HK-2 (cell line): ENCODE measurements at regions not wholly inside any gene's neighbourhood (a gene's known extent, or its start where the extent isn't known, plus 50 kb on each side); places are given as distances from the start of the nearest gene placed in this dataset.
A peak's percentile ranks its signal among the peaks of the same experiment; 100 is the strongest.

Source experiments
- DNase-seq: peaks from one replicate; pipeline ENCODE4 v3.0.0-alpha.2; 2018; ENCODE audit not compliant: unreplicated experiment

DNA sequence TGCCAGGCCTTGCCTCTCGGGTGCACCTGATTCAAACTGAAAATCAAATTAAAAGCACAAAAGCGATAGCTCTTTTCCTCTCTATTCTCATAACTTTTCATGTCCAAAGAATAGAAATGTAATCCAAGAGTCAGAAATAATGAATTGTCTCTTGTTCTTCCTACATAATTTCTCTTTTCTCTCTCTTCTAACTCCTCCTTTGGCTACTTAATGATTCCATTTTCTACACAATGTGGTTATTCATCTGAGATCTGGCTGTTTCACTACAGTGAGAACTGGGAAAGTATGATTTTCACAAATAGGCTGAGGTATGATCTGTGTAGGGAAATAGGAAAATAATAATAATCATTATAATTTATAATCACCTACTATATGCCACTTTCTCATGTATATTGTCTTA, 703.5 kb downstream of the PDHA2 start:
- no peak for DNase-seq

DNA sequence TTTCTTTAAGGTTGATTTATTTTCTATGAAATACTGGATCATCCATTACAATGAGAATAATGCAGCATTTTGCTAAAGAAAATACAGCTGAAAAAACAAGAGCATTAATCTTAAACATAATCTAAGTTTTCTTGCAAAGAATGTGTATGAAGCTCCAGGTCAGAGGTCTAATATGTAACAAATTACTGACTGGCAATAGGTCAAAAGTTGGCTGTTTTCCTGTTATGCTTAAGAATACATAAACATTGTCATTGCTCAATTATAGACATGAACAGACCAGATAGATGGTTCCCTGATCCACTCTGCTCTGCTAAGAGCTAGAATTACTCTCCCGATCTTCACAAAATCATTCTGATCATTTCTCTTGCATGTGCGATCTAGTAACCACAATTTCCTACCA, 718.6 kb downstream of the PDHA2 start:
- DNase-seq = no peak

DNA sequence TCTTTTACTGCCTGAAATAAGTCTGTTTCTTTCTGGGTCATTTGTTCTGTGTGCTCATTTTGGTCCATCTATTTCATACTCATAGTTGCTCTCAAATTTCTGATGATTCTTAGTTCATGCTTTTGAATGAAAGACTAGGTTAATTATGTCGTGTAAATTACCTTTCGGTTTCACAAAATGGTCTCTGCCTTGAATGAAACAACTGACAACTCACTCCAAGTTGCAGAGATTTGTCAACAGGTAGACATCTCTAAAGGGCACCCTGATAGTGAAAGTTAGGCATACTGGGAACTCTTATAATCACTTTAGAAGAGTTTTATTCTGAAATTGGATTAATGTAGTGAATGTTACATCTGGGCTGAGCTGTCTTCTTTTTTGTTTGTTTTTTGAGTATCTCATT, 726.9 kb downstream of the PDHA2 start:
- DNase-seq = no peak

DNA sequence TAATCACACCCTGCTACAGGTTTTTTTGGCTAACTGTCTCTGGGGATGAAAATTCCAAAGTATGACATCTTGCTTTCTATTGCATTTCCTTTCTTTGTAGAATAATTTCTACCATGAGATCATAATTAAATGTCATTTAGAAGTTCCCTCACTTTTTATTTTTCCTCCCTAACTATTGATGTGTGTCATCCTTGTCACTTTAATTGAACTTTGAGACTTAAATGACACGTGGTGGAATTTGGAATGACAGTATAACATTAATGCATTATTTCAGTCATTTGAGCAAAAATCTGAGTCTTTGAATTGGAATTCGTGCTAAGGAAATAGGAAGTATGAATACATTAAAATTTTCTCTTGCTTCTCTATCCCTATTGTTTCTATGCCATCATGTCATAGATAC, 745.4 kb downstream of the PDHA2 start:
- DNase-seq = no peak

DNA sequence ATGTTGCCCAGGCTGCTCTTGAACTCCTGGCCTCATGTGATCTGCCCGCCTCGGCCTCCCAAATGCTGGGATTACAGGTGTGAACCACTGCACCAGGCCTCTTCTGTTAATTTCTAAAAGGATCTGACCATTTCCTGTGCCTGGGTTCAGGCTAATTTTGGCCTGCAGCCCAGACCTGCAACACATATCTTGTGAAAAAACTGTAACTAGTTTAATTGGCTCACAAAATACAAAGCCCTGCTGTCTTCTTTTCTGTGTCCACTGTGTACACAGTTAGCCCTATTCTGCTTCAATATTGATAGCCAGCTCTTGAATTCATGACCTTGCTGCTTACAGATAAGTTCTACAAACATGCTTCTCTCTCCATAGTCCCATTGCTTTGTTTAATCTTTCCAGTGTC, 753.5 kb downstream of the PDHA2 start:
- DNase-seq = no peak

DNA sequence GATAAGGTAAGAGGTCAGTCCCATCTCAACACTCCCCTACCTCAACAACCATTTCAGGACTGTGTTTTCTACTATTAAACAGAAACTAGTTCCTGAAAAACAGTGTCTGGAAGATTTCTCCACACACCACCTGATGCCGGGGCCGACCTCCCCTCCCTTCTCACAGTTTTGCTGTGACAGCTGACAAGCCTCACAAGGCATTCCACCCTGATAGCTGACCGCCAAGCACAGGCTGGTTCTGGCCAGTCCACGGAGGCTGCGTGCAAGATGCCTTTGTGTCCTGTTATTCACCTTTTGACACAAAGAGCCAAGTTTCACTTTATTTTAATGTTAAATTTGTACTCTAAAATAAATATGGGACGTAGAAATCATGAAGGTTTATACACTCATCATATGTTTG, 758.6 kb downstream of the PDHA2 start:
- DNase-seq = no peak

DNA sequence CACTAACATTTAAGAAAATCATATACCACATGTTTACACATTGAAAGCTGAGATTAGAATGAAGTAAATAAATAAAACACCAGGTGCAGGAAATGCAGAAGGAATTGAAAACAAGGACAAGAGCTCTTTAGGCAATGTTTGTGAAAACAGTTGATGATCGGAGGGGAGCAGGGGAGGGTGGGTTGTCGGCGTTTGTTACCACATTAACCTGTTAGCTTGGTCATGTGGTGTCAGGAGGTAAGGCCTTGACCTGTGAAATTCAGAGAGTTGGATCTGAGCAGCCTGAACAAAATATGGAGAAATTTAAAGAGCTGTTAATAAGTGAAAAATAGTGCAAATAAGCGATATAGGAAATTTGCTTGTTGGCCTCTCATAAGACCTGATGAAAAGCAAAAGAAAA, 759.9 kb downstream of the PDHA2 start:
- DNase-seq = no peak

DNA sequence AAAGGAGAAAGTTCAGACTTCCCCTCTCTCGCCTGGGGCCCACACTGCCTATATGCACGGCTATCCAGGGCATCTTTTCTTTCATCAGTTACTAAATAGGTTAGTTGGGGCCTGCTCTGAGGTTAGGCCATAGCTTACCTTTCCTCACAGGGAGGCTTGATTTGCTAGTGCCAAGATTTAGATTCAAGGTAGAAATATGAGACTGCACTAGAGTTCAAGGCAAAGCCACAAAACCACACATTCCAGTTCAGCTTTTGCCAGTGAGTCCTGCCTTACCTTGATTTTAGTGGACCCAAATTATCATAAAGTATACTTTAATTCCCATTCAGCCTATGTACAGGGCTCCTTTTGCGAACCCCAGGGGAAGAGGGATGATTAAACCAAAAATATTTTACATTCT, 762.8 kb downstream of the PDHA2 start:
- DNase-seq = no peak

DNA sequence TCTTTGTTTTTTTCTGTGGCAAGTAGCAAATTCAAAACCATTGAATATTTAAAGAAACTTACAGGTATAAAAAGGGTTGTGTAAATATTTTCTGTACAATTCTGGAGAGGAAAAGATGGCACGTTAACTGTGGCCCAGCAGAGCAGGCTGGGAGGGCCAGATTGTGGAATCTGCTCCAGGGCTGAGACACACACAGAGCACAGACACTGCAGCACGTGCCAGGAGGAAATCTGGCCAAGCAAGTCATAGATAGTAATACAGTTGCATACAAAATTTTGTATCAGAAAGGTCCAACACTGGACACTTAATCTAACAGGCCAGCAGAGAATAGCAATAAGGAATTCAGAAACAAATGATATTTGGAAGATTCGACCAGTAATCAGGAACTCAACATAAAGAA, 763.7 kb downstream of the PDHA2 start:
- no peak for DNase-seq

DNA sequence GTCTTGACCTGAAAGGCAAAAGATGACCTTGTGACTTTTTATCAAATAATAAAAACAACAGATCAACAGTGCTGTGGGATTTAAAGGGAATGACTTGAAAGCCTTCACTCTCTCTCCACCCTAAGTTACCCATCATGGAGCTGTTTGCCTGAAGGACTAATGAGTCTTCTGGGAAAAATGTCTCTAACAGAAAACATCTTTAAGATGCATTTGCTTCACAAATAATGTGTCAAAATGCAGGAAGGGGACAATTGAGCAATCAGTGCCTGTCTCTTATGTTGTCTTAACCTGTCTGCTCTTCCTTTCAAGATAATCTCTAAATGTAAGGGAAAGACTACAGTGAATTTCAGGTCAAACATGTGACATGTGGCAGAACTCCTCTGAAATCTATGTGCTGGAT, 766.6 kb downstream of the PDHA2 start:
- no peak for DNase-seq

DNA sequence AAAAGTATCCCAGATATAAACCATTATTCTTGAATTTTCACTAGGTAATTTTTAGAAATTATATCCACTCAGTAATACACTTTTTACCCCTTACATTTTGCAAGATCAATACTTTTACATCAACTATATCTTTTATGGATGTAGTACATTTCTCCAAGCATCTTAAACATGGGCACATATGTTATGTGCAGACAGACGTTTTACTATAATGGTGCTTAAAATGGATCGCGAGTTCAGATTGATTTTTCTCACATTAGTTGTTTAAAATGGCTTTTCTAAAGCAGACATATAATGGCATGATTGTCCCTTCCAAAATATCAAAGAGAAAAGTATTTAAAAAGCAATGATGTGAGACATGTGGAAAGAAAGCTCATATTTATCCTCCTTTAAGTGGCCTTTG, 786.1 kb downstream of the PDHA2 start:
- no peak for DNase-seq

DNA sequence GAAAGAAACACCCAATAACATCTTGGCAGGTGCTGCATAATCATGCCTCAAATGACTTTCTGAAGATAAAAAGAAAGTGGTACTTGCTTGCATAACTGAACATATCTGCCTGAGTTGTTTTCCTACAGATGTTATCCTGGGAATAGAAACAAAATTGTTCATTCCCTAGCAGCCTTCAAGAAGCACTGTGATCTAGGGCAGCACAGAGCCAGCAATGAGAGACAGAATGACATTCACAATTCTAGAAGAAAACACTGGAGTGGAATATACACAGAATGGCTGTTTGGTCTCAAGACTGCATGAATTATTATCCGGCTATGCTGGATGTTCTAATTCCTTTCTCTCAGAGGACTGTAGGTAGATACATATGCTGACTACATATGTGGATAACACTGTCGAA, 790.9 kb downstream of the PDHA2 start:
- DNase-seq = no peak

DNA sequence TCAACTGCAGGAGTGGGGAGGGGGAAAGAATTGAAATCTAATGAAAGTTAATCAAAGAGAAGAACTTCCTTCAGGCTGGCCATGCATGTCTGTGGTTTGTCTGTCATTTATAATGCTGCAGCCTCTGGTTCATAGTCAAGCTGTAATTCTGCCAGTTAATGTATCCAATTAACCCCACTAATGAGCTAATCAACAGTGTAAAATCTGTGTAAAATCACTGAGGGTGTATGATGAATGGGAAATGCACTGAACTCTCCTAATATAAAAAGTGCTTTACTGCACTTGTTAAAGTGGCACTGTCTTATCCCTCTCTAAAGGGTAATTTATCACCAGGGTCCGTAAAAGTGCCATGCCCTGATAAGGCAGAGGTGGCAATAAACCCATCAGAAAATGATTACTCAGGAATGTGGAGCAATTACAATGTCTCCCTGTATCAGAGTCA, 798.1 kb downstream of the PDHA2 start:
- DNase-seq = no peak

DNA sequence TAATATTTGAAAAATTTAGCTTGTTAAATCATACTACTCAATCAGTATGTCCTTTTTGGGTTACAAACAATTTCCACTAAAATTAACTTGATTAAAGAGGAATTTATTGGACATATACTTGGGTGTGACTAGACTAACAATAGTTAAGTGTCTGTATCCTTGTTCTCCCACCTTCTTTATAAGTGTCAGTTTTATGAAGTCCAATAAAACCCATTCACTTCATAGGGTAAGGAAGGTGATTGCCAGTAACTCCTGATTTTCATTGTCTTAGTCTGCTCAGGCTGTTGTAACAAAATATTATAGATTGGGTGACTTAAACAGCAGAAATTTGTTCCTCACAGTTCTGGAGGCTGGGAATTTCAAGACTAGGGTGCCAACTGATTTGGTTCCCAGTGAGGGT, 800.0 kb downstream of the PDHA2 start:
- DNase-seq = no peak

DNA sequence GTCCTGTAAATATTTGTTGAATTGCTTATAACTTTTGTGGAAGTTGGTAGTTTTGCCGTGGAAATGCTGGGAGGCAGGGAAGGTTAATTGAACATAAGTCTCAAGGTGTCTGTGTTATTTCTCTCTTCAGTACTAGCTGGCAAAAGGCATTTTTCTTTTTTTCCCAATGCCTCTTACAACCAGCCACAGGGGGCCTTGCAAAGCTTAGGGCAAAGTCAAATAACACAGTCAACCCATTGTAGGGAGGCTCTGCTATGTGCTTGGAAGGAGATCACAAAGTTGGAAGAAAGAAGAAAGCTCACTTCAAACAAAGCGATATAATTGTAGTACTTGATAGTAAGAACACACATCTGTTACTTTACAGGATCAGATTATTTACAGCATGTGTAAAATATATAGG, 802.6 kb downstream of the PDHA2 start:
- no peak for DNase-seq

DNA sequence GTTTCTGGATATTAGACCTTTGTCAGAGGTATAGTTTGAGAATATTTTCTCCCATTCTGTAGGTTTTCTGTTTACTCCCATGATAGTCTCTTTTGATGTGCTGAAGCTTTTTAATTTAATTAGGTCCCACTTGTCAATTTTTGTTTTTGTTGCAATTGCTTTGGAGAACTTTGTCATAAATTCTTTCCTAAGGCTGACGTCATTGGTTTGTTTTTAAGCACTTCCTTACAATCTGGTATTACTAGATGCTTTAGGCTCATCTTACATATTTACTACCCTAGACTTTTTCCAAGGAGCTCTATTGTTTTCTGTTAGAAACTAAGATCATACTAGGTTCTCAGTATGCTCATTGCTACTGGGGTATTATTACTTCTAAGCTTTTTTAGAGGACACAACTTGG, 806.3 kb downstream of the PDHA2 start:
- no peak for DNase-seq

DNA sequence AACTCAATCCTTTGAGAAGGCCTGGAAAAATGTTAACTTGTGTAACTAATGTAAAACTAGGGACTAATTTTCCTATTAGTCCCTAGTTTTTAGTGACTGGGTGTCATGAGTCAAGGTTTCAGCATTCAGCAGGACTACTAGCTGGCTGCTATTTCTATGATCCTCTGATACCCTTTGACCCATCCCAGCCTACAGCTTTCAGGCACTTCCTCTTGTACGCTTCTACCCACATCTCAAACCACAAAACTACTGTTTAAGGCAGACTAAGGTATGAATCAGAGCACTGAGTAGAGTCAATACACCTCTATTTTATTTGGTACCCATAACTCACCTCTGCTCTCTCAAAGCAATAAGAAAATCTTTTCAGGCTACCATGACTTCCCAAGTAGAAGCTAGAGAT, 809.6 kb downstream of the PDHA2 start:
- DNase-seq = peak; percentile 24

DNA sequence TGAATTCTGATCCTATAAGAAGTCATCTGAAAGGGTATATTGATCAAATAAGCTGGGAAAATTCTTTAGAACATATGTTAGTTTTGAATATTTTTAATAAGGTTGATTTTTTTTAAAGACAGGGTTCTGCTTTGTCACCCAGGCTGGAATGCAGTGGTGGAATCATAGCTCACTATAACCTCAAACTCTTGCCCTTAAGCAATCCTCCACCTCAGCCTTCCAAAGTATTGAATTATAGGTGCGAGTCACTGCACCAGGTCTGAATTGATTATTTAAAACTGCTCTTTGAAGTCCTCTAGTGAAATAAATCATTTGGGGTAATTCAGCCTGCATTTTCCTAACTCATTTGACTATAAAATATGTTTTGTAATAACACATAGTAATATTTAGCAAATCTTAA, 812.3 kb downstream of the PDHA2 start:
- DNase-seq = no peak

DNA sequence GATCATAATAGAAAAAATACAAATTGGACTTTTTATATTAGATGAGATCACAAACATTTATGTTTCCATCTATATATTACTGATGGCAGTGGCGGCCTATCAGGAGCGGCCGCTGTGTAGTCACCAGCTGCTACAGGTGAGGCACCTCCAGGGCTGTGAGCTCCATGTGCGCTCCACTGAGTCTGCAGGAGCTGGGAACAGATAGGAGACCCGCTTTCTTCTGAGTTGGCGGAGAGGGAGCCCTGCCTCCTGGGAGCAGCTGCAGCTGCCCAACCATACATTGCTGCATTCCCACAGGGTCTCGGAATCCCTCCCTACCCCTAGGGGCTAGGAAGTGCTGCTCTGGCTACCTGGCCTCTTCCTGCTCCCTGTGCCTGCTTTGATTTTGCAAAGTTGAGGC, 812.9 kb downstream of the PDHA2 start:
- no peak for DNase-seq

DNA sequence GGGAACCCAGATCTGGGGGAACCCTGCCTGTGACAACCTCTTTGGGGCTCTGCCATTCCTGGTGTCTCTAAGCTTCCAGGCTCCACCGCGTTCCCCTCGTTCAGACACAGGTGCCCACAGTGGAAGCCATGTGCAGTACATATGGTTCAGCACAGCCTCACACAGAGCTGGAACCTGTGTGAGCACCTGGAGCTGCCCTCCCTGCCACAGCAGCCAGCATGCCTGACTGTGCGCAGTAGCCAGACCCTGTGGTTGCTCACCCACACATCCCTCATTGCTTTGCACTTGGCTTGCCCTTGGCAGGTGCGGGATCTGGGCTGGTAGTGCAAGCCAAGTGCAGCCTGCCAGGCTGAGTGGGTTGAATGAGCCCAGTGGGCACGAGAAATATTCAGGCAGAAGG, 814.2 kb downstream of the PDHA2 start:
- no peak for DNase-seq

DNA sequence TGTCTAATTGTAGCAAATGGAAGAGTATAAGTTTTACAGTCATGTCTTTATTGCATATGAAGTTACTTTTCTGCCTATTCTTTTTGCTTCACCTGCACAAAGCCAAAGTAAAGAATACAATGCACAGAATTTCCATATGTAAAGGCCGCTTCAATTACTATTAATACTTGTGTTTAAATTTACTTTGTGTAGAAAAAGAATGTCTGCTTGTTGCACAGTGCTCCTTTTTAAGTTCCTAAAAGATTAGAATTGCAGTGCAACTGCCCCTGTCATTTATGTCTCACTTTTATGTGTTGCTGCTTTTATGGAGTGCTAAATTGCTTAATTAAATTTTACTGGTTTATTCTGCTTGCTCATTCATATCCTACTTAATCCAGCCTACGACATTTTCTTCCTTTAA, 830.5 kb downstream of the PDHA2 start:
- no peak for DNase-seq

DNA sequence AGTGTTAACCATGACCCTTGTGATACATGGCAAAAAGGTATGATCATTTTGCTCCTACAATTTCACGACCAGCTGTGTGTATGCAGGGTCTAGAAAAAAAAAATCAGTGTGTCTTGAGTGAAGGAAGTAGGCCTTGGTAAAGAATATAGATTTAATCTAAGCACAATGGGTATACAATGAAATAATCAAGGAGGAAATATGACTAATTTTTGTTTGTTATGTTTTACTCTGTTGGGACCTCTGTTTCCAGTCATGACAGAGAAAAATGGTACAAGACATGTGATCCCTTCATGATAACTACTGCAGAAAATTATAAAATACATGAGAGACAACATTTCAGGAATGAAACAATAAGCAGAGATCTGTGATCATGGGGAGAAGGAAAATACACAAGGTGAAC, 835.5 kb downstream of the PDHA2 start:
- DNase-seq = no peak

DNA sequence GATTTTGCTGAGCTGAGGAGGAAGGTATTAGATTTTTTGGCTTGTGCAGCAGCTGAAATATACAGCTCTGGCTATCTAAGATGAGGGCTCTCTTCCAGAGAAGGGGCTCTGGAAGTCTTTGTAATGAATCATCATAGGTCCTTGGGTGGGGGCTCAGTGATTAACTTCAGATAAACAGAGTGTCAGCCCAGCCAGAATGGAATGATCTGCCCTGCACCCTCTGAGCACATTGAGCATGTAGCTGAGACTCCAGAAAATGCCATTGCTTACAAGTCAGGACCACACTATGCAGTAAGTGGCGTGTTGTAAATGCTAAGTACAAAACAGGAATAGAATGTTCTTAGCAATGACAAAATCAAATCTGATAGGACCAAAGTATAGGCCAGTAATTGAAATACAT, 836.0 kb downstream of the PDHA2 start:
- DNase-seq = no peak

DNA sequence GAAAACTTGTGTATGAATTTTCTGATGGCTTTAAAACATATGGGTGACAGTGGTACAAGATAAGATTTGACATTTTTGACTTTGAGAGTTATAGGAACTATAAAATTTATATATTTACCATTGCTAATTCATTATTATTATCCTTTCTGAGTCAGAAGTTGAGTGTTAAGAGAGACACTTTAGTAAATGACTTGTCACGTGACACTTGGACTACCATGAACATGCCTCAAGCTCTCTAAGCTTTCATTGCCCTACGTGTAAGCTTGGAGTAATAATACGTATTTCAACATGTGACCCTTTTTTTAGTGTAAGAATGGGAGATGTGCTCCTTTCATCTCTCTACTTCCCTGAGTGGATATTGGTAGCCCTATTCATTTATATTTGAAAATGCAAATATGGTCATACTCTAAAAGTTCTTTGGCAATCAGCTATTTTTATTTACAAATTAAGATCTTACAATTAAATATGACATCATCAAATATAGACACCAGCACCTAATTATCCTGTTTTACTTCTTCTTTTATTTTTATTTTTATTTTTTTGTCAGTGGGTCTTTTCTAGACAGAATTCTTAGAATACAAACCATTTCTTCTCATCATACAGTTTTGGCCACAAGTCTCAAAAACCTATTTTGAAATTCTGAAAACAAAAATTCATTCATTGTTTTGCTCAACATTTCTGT, 837.0 kb downstream of the PDHA2 start:
- no peak for DNase-seq

DNA sequence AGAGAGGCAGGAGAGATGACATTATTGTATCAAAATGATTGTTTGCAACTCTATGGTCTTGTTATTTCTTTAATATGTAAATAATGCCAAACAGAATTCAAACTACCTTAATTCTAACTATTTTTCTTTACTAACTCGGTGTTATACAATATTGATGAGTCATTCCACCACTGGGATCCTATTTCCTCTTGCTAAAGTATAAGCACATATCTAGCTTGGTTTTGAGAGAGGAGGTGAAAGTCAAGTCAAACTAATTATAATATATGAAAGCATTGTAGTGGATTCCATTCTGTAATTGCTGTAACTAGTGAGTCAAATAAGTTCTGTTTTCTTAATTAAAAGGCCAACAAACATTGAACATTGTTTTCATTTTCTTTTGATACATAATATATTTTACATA, 837.6 kb downstream of the PDHA2 start:
- no peak for DNase-seq
